H7 (cell line): ENCODE measurements at regions not wholly inside any gene's neighbourhood (a gene's known extent, or its start where the extent isn't known, plus 50 kb on each side); places are given as distances from the start of the nearest gene placed in this dataset.
A peak's percentile ranks its signal among the peaks of the same experiment; 100 is the strongest.

Experiments
- DNase-seq: peaks from one replicate; pipeline ENCODE4 v3.0.0; 2012
- H3K27me3 ChIP-seq: 2 replicates; pipeline ENCODE4 v1.6.0; 2011; ENCODE audit warnings: mild to moderate bottlenecking, low read length; ENCODE audit not compliant: control insufficient read depth, insufficient read depth
- H3K36me3 ChIP-seq: replicated peaks from 2 replicates; pipeline ENCODE4 v1.5.1; 2011; ENCODE audit warnings: low read length; ENCODE audit not compliant: control insufficient read depth, insufficient read depth
- H3K4me3 ChIP-seq: 2 replicates; pipeline ENCODE4 v1.5.1; 2011; ENCODE audit warnings: low read depth, mild to moderate bottlenecking, control low read depth, low read length, moderate library complexity; ENCODE audit not compliant: insufficient read depth

DNA sequence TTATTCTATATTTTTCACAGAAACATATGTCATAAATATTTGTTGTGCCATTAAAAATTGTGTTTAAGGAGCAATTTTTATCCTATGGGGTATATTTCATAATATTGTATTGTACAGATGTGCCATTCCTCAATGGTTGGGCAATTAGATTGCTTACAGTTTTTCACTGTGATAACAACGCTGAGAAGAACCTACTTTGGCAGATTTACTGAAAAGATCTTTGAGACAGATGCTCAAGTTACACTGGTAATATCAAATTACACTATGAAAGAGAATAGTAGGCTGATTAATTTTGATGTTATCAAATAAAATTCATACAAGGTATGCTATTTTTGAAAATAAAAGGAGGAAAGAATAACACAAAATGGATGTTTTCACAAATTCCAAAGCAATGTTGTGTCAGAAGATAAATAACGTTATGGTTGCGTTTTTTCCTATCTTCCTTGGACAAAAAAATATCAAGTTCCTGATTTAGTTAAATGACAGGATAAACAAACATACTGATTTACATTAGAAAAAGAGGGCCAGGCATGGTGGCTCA is 335.1 kb upstream of the ZNF521 start:
- Histone ChIP-seq H3K36me3 (no peaks in the 10 kb centered on the region), H3K27me3 (no peaks in the 10 kb centered on the region), H3K4me3 (no peak overlapping the region)
- no peak for DNase-seq

DNA sequence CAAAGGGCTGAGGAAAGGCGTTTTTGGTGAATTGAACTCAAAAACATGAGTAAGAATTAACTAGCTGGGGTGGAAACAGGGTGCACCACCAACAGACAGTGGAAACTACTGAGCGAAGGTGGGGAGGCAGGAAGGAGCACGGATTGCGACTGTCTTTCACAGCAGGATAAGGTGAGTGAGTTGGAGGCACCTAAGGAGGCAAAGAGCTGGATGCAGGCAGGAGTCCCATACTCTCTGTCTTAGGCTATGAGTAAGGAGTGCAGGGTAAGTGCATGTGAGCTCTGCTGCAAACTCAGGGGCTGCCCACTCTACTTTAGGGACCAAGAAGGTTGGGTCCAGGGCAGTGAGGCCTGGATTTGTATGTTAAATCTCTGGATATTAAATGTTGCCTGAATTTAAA is 333.1 kb upstream of the ZNF521 start:
- H3K36me3 ChIP-seq = no peaks in the 10 kb centered on the region
- DNase-seq = no peak
- no peaks in the 10 kb centered on the region for H3K27me3 ChIP-seq
- H3K4me3 ChIP-seq = no peak overlapping the region

DNA sequence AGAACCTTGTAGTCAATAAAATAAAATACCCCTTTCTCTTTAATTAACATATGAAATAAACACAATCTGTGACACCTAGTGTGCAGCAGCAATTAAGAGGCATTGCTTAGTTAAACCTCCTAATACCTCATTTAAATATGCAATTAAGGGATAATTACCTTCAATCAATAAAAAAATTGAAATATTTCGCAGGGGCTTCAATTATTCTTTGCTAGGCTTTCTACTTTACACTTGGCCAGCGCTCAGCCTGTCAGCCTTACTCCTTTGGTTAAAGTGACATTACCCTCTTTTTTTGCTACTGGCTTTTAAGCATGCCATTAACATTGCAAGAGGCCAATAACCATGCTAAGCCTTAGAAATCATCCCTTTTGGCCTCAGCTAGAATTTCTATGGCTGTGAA is 327.5 kb upstream of the ZNF521 start:
- DNase-seq = no peak
- Histone ChIP-seq H3K27me3 (no peaks in the 10 kb centered on the region), H3K36me3 (no peaks in the 10 kb centered on the region), H3K4me3 (no peak overlapping the region)

DNA sequence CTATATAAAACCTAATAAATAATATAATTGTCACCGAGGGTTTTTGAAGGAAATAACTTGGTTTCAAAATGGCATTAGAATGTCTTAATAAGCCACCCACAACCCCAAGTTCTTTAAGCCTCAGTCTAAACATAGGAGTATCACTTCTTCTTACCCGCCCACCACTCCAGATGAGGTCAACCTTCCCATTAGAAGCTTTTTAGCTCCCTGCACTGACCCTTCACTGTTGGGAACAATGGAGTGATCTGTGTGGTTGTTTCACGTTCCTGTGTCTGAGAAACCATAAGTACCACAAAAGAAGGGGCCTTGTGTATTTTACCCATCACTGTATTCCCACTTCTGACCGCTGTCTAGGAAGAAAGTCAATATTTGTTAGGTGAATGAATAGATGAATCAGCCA is 326.3 kb upstream of the ZNF521 start:
- DNase-seq = no peak
- Histone ChIP-seq H3K36me3 (no peaks in the 10 kb centered on the region), H3K4me3 (no peak overlapping the region), H3K27me3 (no peaks in the 10 kb centered on the region)

DNA sequence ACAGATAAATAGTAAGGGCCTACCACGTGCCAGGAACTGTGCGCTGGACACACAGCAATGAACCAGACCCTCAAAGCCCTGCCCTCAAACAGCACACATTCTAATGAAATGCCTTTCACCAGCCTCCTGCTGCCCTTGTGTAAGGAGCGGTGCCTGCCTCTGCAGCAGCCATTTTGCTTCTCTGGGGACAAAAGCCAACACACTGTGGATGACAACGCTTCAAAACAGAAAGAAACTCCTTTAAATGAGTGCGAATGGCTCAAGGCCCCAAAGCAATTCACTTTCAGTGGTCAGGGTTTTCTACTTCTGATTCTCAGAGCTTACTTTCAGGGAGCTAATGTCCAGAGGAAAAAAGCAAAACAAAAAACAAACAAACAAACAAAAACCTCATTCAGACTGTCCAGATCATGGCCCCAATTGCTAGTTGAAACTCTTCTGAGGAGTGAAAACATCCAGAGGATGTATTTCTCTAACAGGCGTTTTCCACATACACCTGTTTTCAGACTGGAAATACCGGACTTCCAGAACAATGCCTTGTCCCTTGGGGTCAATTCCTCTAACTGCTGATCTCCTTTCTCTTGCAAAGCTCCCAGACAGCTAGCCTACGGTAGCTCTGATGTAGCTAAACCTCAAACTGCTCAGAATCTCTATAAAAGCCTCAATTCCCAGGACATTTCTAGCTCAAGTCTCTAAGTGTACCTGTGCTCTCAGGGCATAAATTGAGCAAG is 323.3 kb upstream of the ZNF521 start:
- DNase-seq = peak; percentile 26
- Histone ChIP-seq H3K4me3 (no peak overlapping the region), H3K36me3 (no peaks in the 10 kb centered on the region), H3K27me3 (no peaks in the 10 kb centered on the region)

DNA sequence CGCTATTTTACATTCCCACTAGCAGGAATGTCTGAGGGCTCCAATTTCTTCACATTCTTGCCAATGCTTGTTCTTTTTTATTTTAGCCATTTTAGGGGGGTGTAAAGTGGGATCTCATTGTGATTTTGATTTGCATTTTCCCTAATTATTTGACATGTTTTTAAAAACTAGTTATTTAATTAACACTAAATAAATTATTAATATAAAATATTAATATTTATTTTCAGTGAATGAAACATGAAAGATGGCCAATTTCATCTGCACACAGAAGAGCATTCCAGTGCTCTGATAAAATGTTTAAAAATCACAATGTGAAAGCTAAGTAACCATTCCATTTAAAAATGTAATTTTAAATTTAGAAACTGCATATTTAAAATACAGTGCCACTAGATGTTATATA is 322.2 kb upstream of the ZNF521 start:
- no peaks in the 10 kb centered on the region for H3K36me3 ChIP-seq
- H3K4me3 ChIP-seq = no peak overlapping the region
- DNase-seq = no peak
- no peaks in the 10 kb centered on the region for H3K27me3 ChIP-seq

DNA sequence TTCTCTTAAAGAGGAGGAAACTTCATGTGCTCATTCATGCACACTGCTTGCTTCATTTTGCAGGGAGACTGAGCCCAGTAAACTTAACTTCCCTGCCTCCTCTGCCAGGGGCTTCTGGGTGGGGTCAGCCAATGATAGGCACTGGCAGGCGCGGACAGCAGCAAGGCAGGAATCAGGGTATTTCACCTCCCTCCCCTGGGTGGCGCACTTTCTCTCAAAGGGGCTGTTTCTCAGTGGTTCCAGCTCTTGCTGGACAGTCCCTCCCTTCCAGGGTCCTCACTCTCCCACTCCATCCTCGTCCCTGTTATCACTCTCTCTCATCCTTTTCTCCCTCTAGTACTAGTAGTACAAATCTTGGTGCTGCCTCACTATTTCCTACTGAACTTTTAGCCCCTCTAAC is 320.5 kb upstream of the ZNF521 start:
- H3K36me3 ChIP-seq = no peaks in the 10 kb centered on the region
- peak; percentile 38 for DNase-seq
- no peak overlapping the region for H3K4me3 ChIP-seq
- no peaks in the 10 kb centered on the region for H3K27me3 ChIP-seq

DNA sequence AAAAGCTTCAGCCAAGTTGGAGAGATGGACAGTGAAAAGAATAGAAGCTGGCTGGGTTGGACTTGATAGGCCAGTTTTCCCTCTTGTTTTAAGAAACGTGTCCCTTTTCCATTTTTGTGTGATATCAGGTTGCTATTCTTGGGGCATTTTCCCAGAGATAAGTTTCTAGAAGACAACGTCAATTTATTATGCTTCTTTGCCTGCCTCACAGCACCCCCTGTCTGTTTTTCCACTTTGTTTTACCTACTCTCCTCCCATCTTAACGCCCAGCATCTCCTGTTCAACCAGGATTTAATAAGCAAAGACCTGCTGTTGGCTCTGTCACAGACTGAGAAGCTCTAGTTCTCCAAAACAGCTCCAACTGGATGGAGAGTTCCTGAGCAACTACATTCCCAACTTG is 317.8 kb upstream of the ZNF521 start:
- H3K4me3 ChIP-seq = no peak overlapping the region
- no peak for DNase-seq
- no peaks in the 10 kb centered on the region for H3K36me3 ChIP-seq
- no peaks in the 10 kb centered on the region for H3K27me3 ChIP-seq

DNA sequence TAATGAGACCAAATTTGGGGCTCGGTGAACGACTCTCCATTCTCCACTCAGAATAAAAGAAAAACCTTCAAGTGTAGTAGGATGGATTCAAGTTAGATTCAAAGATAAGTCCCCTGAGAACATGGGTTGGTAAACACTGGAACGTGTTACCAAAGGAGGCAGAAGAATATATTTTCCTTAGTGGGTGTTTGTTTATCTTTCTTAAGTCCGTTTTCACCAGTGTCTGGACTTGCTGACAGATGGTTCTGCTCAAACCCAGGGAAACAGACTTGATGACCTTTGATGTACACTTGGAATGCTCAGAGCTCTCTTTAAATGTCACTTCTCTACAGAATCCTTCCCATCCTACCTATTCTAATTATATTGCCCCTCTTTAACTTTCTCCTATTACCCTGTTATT is 310.3 kb upstream of the ZNF521 start:
- Histone ChIP-seq H3K36me3 (no peaks in the 10 kb centered on the region), H3K27me3 (no peaks in the 10 kb centered on the region), H3K4me3 (no peak overlapping the region)
- DNase-seq = no peak

DNA sequence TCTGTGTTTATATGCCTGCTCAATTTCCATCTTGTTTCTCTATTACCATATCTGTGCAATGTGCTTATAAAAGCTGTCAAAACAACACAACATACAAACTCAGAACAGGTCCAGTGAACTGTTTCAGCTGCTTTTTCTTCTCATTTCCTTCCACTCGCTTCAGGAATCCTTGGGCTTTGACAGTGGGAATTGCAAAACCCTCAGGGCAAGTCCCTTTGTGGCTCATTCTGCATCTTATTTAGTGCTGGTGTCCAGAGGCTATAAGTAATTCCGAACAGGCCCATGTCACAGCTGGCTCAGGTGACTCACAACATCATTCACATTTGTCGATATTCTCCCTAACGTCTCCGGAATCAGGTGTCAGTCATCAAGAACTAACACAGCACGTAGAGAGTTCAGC is 309.9 kb upstream of the ZNF521 start:
- H3K27me3 ChIP-seq = no peaks in the 10 kb centered on the region
- DNase-seq = no peak
- no peaks in the 10 kb centered on the region for H3K36me3 ChIP-seq
- no peak overlapping the region for H3K4me3 ChIP-seq

DNA sequence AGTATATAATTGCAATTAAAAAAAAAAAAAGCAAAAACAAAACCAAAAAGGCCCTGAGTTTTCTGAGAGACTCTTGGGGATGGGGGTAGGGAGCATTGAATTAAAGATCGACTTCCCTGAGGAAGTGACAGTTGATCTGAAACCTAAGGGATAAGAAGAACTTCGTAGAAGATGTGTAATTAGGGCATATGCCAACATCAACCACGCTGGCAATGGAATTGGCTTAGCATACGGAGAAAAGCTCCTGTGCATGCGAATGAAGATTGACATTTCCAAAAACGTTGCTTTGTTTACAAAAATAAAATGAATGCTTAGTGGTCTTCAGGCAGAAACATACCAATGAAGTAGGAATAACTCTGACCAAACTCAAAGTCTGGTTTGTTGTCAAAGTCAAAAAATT is 307.6 kb upstream of the ZNF521 start:
- DNase-seq = no peak

DNA sequence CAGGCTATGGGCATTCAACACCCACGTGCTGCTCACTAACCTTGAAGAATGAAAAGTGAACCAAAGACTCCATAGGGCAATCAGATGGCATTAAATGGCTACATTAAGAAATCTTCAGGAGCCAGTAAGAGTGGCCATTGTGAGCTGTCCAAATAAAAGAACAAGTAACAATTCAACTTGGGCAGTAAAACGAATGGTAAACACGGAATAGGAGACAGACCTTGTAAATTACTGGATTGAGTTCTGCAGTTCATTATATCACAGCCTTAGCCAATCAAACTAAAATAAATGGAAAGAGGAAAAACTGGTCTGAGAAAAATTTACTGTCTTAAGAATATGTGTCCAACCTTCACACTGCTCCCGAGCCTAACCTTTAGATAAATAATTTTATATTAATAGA is 306.5 kb upstream of the ZNF521 start:
- H3K36me3 ChIP-seq = no peaks in the 10 kb centered on the region
- no peak for DNase-seq
- no peaks in the 10 kb centered on the region for H3K27me3 ChIP-seq

More for the DNA sequence above, 307.6 kb upstream of the ZNF521 start:
- Histone ChIP-seq H3K27me3 (no peaks in the 10 kb centered on the region), H3K4me3 (no peak overlapping the region), H3K36me3 (no peaks in the 10 kb centered on the region)

DNA sequence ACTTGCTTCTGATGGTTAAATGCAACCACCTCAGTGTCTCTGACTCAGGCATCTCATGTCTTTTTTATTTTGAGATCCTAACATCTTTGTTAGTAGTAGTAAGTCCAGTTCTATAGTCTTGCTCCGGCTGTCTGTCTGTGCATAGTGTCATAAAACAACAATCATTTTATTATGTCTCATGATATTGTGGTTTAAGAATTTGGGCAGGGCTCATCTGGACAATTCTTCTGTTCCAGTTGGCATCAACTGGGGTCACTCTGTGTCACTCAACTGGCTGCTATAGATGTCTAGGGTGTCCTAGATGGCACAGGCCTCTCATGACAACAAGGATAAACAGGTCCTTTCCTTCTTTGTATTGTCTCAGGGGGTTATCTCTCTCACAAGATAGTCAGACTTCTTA is 299.6 kb upstream of the ZNF521 start:
- H3K4me3 ChIP-seq = no peak overlapping the region
- DNase-seq = no peak
- no peaks in the 10 kb centered on the region for H3K27me3 ChIP-seq
- no peaks in the 10 kb centered on the region for H3K36me3 ChIP-seq

More for the DNA sequence above, 306.5 kb upstream of the ZNF521 start:
- no peak overlapping the region for H3K4me3 ChIP-seq

DNA sequence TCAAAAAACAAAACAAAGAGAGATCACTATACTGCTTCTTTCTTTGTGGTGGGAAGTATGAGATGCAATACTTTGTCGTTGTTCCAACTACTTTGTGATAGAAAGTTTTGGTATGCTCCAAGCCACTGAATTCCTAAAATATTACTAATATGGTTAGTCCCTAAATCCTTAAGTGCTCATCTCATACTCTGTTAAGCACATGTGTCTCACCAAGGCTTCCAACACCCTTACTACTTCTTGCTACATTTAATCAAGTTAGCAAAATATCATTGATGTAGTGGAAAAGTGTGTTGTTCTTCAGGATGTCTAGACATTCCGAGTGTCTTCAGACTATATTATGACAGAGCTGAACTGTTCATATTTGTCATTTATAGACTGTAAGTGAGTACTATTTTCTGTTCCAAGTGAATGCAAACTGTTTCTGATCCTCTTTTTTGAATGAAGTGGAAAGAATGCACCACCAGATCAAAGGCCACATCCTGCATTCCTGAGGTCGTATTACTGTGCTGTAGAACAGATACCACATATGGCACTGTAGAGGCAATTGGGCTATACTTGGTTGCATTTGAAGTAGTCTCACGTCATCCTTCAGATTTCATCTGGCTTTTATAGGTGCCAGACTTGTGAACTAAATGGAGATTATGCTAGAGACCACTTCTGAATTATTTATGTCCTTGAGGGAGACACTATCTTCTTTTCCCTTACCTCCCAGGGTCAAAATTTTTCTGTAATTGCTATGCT is 298.4 kb upstream of the ZNF521 start:
- Histone ChIP-seq H3K27me3 (no peaks in the 10 kb centered on the region), H3K4me3 (no peak overlapping the region), H3K36me3 (no peaks in the 10 kb centered on the region)
- no peak for DNase-seq

DNA sequence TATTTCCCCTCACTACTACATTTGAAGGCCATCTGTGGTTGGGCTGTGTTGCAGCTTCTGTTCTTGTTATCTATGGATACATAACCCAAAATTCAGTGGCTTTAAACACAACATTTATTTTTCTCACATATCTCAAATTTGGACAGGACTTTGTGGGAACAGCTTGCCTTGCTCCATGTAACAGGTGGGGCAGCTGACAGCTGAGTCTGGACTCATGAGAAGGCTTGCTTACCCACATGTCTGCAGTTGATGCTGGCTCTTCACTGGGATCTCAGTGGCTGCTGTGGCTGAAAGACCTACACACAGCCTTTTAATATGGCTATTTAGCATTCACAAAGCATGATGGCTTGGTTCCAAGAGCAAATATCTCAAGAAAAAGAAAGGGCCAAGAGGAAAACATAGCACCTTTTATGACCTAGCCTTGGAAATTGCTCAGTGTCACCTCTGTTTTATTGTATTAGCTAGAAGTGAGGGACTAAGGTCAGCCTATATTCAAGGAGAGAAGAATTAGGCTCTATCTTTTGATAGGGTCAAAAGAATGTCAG is 296.8 kb upstream of the ZNF521 start:
- H3K36me3 ChIP-seq = no peaks in the 10 kb centered on the region

More for the DNA sequence above, 296.8 kb upstream of the ZNF521 start:
- DNase-seq = no peak
- no peak overlapping the region for H3K4me3 ChIP-seq
- H3K27me3 ChIP-seq = no peaks in the 10 kb centered on the region
